ENCODE measurements at regions not wholly inside any gene's neighbourhood (a gene's known extent, or its start where the extent isn't known, plus 50 kb on each side); places are given as distances from the start of the nearest gene placed in this dataset.
"Not testable (repeated sequence)": the region's sequence is repeated elsewhere in the genome, so short reads cannot be mapped to it uniquely, and the experiment has no call there.

DNA sequence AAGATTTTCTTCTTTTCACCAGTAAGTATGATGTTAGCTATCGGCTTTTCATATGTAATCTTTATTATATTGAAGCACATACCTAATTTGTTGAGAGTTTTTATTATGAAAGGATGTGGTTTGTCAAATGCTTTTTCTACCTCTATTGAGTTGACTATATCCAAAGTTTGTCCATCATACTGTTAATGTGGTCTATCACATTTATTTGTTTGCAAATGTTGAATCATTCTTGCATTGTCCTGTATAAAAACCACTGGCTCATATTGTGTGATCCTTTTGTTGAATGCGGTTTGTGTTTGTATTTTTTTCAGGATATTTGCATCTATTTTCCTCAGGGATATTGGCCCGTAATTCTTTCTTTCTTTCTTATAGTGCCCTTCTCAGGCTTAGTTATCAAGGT is 675.5 kb downstream of the NUP35 start:
- no peak for DNase-seq (ENCODE audit: low spot score)

DNA sequence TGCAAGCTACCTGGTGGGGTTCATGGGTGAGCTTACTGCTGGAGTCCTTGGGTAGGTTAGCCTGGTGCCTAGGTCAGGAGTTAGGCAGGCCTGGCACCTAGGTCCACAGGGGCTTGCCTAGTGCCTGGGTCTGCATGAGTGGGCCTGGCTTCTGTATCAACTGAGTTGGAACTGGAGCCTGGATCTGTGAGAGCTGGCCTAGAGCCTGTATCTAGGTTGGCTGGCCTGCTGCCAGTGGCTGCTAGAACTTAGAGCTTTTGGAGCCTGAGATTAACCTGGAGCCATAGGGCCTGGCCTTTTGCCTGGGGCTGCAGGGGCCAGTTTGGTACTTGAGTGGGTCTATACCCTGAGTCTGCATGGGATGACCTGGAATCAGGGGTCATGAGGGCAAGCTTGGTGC is 679.4 kb downstream of the NUP35 start:
- no peak for DNase-seq (ENCODE audit: low spot score)

DNA sequence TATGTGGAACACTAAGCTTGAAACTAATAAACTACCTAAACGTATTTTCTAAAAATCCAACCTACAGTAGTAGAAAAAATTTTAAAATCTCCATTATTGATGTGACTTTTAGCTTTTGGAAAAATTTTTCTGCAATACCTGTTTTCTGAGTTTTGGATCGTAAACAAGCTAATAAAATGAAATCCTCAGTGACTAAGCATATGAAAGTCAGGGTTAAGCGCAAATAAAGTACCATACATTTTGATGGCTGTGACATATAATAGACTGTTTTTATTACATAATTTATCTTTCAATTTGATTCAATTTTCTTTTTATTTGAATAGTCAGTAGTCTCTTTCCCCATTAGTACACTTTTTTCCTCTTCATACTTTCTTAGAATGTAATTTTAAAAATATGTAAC is 683.6 kb downstream of the NUP35 start:
- no peak for DNase-seq (ENCODE audit: low spot score)

DNA sequence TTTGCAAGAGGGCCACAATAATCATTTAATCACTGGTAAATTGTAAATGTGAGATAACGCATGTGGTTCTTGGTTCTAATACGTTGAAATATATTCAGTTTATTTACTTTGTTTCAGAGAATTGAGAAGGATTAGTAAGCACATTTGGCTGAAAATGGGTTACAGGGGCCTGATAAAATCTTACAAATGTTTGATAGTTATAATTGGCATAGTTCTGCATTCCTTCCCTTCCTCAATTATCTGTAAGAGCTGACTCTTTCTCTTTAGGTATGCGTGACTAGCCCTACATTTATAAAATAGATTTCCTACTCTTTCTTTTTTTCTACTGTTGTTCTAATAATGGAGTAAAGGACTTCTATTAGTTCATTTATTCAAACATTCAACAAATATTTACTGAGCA is 685.2 kb downstream of the NUP35 start:
- no peak for DNase-seq (ENCODE audit: low spot score)

DNA sequence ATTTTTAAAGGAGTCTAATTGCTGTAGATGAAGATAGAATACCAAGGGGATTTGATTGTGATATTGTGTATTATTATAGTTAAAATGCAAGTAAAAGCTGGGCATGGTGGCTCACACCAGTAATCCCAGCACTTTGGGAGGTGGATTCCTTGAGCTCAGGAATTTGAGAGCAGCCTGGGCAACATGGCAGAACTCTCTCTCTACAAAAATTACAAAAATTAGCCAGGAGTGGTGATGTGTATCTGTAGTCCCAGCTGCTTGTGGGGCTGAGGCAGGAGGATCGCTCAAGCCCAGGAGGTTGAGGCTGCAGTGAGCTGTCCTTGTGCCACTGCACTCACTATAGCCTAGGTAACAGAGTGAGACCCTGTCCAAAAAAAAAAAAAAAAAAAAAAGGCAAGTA is 687.0 kb downstream of the NUP35 start:
- DNase-seq (ENCODE audit: low spot score): no peak

DNA sequence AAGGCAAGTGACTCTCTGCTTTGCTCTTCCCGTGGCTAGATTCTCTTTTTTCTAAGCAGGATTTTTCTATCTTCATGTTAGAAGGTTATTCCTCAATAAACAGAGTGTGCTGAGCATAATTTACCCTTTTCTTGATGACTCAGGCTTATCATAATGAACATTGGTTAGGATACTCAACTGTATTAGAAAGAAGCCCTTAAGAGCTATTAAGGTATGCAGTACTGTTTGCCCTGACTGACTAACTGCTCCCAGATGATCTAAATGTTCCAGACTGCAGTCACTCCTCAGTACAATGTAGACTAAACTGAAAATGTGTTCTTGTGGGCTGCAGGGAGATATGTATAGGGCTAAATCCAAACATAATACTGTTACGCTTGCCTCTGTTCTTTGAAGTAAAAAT is 687.8 kb downstream of the NUP35 start:
- DNase-seq (ENCODE audit: low spot score): no peak

DNA sequence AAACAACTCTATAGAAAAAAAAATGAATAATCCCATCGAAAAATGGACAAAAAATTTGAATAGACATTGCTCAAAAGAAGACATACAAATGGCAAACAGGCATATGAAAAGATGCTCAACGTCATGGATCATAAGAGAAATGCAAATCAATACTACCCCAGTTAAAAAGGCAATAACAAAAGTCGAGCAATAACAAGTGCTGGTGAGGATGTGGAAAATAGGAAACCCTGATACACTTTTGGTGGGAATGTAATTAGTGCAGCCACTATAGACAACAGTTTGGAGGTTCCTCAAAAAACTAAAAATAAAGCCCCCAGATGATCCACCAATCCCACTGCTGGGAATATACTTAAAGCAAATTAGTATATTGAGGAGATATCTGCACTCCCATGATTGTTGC is 701.5 kb downstream of the NUP35 start:
- DNase-seq (ENCODE audit: low spot score): no peak

DNA sequence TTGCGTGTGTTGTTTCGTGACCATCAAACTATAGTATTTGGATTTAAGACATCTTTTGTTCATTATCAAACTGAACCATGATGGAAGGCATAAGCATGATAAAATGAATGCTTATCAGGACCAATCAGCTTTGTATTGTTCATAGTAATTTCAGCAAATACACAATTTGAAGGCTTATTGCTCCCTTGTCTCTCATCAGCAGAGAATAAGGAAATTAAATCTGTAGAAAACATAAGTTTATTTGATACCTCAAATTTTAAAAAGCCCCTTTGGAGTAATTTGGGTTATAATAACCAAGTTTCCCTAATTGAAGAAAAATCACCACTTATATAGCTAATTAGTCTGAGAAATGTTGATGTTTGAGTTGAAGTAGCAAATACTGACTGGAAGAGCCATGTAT is 705.7 kb downstream of the NUP35 start:
- no peak for DNase-seq (ENCODE audit: low spot score)

DNA sequence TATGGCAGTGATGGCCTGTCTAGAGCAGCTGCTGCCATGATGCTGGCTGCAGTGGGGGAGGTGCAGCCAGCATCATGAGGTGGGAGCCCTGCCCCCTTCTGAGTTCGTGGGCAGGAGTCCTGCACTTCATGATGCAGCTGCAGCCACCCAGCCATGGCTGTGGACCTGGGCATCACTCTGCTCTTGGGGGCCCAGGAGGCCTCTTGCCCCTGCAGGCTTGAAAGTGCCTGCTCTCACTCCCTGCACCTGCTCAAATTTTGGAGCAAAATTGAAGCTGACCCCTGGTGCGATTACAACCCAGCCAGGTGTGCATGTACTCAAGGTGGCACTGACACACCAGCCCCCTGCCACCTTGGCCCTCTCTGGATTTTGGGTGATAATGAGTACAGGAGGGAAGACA is 712.9 kb downstream of the NUP35 start:
- DNase-seq (ENCODE audit: low spot score): no peak

DNA sequence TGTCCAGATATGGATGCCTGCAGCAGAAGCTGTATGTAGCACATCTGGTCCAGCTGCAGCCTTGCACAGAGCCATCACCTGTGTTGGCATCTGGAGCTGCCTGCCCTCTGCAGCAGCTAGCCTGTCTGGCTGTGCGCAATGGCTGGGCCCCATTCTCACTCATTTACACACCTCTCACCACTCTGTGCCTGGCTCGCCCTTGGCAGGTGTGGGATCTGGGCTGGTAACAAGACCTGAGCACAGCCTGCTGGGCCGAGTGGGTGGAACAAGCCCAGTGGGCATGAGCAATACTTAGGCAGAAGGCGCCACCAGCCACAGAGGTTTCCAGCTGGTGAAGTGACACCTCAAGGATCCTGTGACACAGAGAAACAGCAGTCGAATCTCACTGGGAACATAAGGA is 714.1 kb downstream of the NUP35 start:
- DNase-seq (ENCODE audit: low spot score): no peak

DNA sequence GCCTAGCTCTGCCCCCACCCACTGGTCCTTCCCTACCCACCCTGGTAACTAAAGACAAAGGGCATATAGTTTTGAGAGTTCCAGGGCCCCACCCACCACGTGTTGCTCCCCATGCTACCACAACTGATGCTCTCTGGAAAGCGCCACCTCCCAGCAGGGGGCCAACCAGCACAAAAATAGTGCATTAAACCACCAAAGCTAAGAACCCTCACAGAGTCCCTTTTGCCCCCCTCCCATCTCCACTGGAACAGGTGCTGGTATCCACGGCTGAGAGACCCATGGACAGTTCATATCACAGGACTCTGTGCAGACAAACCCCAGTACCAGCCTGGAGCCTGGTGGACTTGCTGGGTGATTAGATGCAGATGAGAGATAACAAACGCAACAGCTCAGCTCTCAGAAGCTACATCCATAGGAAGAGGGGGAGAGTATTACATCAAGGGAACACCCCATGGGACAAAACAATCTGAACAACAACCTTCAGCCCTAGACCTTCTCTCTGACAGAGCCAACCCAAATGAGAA is 715.9 kb downstream of the NUP35 start:
- no peak for DNase-seq (ENCODE audit: low spot score)

DNA sequence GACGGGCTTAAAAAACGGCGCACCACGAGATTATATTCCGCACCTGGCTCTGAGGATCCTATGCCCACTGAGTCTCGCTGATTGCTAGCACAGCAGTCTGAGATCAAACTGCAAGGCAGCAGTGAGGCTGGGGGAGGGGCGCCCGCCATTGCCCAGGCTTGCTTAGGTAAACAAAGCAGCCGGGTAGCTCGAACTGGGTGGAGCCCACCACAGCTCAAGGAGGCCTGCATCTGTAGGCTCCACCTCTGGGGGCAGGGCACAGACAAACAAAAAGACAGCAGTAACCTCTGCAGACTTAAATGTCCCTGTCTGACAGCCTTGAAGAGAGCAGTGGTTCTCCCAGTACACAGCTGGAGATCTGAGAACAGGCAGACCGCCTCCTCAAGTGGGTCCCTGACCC is 725.6 kb downstream of the NUP35 start:
- DNase-seq (ENCODE audit: low spot score): not testable (repeated sequence)

DNA sequence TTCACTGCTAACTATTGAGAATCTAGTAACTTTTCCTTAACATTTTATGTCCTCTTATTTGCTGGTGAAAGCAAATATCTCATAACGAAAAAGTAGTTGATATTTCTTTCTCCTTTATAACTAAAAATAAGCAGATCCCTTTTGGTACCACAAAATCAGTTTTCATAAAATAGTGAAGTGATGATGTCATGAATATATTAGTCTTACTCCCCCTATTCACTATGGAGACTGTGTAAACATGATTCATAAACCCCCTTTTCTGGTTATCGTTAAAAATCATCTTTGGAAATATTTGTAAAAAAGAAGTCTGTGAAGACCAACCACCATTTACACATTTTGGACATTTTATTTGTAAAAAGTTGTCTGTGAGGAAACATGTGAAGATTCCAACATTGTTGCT is 734.9 kb downstream of the NUP35 start:
- no peak for DNase-seq (ENCODE audit: low spot score)

DNA sequence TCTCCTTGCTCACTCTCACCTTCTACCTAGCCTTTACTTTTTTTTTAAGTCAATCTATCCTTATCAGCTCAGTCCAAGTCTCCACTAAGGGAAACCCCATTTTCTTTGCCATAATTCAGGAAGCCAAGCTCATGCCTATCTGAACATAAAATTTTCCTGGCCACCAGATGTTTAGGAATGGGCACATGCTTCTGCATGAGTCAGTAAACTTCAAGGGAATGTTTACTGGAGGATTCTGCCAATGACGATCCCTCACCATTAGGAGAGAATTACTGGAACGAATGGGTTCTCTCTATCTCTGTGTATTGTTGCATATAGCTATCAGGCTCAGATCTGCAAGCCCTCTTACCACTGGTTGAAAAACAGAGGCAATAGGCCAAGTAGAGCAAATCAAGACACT is 731.7 kb upstream of the ZNF804A start:
- peak; percentile 17 for DNase-seq (ENCODE audit: low spot score)

DNA sequence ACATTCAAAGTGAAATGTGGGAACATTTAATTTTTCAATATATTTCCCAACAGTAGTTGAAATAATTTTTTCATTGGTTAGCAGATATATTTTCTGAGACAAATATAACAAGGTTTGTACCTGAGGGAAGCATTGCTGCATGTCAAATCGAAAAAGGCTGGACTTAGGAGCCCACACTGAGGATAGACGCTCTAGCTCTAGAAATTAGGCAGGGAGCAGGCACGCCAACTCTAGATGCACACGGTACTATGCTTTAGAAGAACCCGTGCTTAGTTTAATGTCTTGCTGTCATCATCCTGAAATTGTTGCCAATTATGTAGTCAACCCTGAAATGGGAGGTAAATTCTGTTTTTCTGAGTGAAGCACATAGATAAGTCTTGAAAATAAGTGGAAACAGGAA is 731.1 kb upstream of the ZNF804A start:
- DNase-seq (ENCODE audit: low spot score): no peak

DNA sequence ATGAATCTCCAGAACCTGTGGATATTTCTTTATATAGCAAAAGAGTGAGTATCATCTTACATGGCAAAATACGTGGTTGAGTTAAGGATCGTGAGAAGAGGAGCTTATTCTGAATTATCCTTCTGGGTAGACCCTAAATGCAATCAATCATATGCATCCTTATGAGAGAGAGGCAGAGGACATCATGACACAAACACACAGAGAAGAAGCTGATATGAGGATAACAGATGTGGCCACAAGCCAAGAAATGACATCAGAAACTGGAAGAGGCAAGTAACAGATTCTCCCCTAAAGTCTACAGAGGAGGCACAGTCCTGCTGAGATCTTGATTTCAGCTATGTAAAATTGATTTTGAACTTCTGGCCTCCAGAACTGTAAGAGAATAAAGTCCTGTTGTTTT is 730.2 kb upstream of the ZNF804A start:
- peak; percentile 40 for DNase-seq (ENCODE audit: low spot score)

DNA sequence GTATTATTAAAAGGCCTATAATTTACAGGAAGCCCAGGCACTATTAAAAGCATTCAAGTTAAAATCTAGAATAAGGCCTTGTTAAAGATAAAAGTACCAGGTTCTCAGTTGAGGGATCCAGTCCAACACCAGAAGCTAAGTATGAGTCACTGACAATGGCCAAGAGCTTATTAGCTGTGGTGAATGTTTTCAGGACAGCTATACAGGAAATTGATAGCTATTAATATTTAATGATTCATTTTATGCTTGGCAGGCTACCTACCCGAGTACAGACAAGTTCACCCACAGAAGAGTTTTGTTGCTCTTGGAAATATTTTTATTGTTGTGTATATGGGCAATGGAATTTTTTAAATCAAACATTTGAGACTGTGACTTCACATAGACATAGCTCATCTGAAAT is 729.6 kb upstream of the ZNF804A start:
- peak; percentile 53 for DNase-seq (ENCODE audit: low spot score)

DNA sequence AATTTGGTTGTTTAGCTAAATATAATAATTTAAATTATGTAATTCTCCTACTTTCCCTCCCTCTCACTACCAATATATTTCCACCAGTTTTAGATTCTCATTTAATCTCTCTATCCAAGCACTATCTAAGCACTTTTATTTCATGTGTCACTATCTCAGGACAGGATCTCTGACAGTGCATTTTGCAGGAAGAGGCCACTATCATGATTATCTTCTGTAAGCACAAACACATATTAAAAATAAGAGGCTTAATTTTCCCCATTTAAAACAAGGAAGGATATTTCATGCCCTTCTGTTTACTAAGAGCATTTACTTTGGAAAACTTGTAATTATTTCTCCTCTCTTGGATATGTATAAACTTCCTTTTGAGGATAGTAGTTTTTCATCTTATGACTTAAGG is 726.2 kb upstream of the ZNF804A start:
- no peak for DNase-seq (ENCODE audit: low spot score)

DNA sequence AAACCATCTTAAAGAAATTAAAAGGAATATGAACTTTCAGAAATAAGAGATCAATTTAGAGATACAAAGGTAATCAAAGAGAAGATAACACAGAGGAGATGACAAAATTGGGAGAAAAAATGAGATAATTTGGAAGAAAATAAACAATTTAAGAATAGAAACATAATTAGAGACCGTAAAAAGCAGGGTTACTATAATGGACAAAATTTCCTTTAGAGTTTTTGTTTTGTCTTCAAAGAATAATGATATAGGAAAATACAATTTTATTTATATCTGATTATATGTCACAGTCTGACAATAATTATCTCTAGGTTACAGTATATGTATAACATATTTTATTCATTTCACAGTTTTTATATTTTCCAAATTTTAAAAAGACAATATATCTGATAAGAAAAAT is 716.4 kb upstream of the ZNF804A start:
- DNase-seq (ENCODE audit: low spot score): no peak

DNA sequence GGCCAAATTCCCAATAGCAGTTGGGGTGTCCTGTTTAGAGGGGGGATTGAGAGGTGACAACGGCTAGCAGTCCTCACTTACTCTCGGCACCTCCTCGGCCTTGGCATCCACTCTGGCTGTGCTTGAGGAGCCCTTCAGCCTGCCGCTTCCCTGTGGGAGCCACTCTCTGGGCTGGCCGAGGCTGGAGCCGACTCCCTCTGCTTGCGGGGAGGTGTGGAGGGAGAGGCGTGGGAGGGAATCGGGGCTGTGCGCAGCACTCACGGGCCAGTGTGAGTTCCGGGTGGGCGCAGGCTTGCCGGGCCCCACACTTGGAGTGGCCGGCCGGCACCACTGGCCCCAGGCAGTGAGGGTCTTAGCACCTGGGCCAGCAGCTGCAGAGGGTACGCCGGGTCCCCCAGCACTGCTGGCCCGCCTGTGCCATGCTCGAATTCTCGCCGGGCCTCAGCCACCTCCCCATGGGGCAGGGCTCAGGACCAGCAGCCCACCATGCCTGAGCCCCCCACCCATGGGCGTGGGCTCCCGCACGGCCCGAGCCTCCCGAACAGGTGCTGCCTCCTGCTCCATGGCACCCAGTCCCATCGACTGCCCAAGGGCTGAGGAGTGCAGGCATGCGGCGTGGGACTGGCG is 705.9 kb upstream of the ZNF804A start:
- DNase-seq (ENCODE audit: low spot score): no peak

DNA sequence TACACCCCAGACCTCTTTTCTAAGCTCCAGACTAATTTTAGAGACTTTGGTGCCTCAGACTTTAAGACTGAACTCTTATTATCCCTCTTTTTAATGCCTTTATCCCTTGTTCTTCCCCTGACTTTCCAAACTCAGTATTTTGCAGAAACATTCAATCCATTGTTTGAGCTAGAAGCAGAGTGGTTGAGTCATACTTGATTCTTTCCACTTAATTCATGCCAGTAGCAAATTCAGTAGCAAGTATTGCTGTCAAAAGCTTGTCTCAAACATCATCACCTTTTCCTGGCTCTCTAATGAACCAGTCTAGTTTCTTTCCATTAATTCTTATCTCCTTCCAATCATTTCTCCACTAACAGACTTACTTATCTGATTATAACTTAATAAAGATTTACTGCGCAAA is 699.7 kb upstream of the ZNF804A start:
- peak; percentile 12 for DNase-seq (ENCODE audit: low spot score)

DNA sequence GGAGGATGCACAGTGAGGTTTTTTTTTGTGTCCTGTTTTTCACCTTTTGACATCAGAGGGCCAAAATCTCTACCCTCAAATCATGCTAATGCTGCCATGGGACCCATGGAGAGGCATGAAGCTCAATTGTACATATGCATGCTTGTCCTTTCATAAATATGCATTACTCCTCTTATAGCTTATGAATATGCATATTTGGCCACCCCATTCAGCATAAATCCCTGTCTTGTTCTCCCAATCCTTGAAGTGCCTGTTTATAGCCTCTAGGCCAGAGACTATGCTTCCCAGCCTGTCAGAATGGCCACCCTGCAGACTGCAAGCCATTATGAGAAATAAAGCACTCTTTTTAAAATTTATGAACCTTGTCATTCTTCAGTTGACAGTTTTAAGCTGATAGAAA is 696.4 kb upstream of the ZNF804A start:
- DNase-seq (ENCODE audit: low spot score): no peak

DNA sequence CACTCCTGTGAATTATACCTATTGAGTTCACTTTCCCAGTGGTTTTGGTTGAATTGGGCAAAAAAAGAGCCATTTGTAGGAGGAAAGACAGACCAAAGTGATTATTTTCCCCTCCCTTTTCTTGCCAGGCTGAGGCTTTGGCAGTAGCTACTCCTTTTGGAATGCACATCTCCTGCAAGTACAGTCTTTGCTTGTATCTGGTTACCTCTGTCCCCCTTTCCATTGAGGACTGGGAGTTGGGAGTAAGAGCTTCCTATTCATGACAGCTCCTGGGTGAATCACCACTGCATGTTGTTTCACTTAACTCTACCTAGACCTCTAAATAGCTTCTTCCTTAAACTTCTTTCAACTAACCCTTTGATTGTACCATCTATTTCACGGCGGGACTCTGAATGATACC is 695.3 kb upstream of the ZNF804A start:
- no peak for DNase-seq (ENCODE audit: low spot score)

DNA sequence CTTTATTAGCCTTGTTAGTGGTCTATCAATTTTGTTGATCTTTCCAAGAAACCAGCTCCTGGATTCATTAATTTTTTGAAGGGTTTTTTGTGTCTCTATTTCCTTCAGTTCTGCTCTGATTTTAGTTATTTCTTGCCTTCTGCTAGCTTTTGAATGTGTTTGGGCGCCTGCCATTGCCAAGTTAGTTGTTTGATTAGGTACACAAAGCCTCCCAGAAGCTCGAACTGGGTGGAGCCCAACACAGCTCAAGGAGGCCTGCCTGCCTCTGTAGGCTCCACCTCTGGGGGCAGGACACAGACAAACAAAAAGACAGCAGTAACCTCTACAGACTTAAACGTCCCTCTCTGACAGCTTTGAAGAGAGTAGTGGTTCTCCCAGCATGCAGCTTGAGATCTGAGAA is 682.3 kb upstream of the ZNF804A start:
- DNase-seq (ENCODE audit: low spot score): not testable (repeated sequence)

Measured in A172 (cell line).